H9 (cell line): ENCODE measurements at regions not wholly inside any gene's neighbourhood (a gene's known extent, or its start where the extent isn't known, plus 50 kb on each side); places are given as distances from the start of the nearest gene placed in this dataset.

Experiments used
- DNase-seq: peaks from one replicate; pipeline ENCODE4 v3.0.0-alpha.2; 2017
- H2AFZ ChIP-seq: one replicate; pipeline ENCODE4 v1.6.1; 2013; ENCODE audit warnings: mild to moderate bottlenecking, low read length, control low read depth, moderate library complexity
- H2AK5ac ChIP-seq: 2 replicates; pipeline ENCODE4 v1.6.1; 2013; ENCODE audit warnings: low read length, control low read depth, mixed read lengths; ENCODE audit not compliant: insufficient read length
- H2BK120ac ChIP-seq: one replicate; pipeline ENCODE4 v1.6.1; 2013; ENCODE audit warnings: low read depth, mild to moderate bottlenecking, low read length, control low read depth, inconsistent platforms; ENCODE audit not compliant: poor library complexity, severe bottlenecking
- H2BK12ac ChIP-seq: 2 replicates; pipeline ENCODE4 v1.6.1; 2013; ENCODE audit warnings: low read length, control low read depth, mixed read lengths, low read depth; ENCODE audit not compliant: insufficient read length
- H2BK15ac ChIP-seq: 2 replicates; pipeline ENCODE4 v1.6.1; 2013; ENCODE audit warnings: low read depth, low read length, control low read depth
- H2BK20ac ChIP-seq: one replicate; pipeline ENCODE4 v1.6.1; 2013; ENCODE audit warnings: low read depth, mild to moderate bottlenecking, low read length, control low read depth, inconsistent platforms; ENCODE audit not compliant: poor library complexity, severe bottlenecking
- H2BK5ac ChIP-seq: 2 replicates; pipeline ENCODE4 v1.6.1; 2013; ENCODE audit warnings: low read length, control low read depth, mixed read lengths; ENCODE audit not compliant: insufficient read length
- H3K14ac ChIP-seq: 2 replicates; pipeline ENCODE4 v1.6.1; 2013; ENCODE audit warnings: low read length, control low read depth; ENCODE audit not compliant: insufficient read depth
- H3K18ac ChIP-seq: 2 replicates; pipeline ENCODE4 v1.6.1; 2013; ENCODE audit warnings: low read depth, mild to moderate bottlenecking, mixed read lengths, low read length, control low read depth; ENCODE audit not compliant: insufficient read length
- H3K23ac ChIP-seq: 2 replicates; pipeline ENCODE4 v1.6.1; 2013; ENCODE audit warnings: low read length, control low read depth, mixed read lengths, low read depth; ENCODE audit not compliant: insufficient read length
- H3K23me2 ChIP-seq: 2 replicates; pipeline ENCODE4 v1.6.1; 2013; ENCODE audit warnings: low read depth, mild to moderate bottlenecking, mixed read lengths, low read length, control low read depth; ENCODE audit not compliant: insufficient read length, poor library complexity, severe bottlenecking
- H3K27ac ChIP-seq: 2 replicates; pipeline ENCODE4 v1.5.1; 2013; ENCODE audit warnings: low read length, control low read depth, mixed read lengths, low read depth; ENCODE audit not compliant: insufficient read length
- H3K27me3 ChIP-seq: 2 replicates; pipeline ENCODE4 v1.6.1; 2013; ENCODE audit warnings: low read length, control low read depth, inconsistent platforms; ENCODE audit not compliant: insufficient read depth
- H3K4ac ChIP-seq: 2 replicates; pipeline ENCODE4 v1.6.1; 2013; ENCODE audit warnings: low read depth, mild to moderate bottlenecking, control low read depth, inconsistent platforms, low read length, moderate library complexity
- H3K4me1 ChIP-seq: 2 replicates; pipeline ENCODE4 v1.6.1; 2013; ENCODE audit warnings: low read length, control low read depth, inconsistent platforms; ENCODE audit not compliant: insufficient read depth
- H3K4me2 ChIP-seq: 2 replicates; pipeline ENCODE4 v1.6.1; 2013; ENCODE audit warnings: low read length, control low read depth, mixed read lengths; ENCODE audit not compliant: insufficient read length, insufficient read depth
- H3K56ac ChIP-seq: 2 replicates; pipeline ENCODE4 v1.6.1; 2013; ENCODE audit warnings: low read depth, mild to moderate bottlenecking, mixed read lengths, low read length, control low read depth; ENCODE audit not compliant: insufficient read length
- H3K79me1 ChIP-seq: 2 replicates; pipeline ENCODE4 v1.6.1; 2013; ENCODE audit warnings: low read depth, mild to moderate bottlenecking, moderate library complexity, low read length, control low read depth, inconsistent platforms; ENCODE audit not compliant: insufficient read depth, poor library complexity, severe bottlenecking
- H3K79me2 ChIP-seq: 2 replicates; pipeline ENCODE4 v1.6.1; 2013; ENCODE audit warnings: low read length, control low read depth, inconsistent platforms; ENCODE audit not compliant: insufficient read depth
- H3K9ac ChIP-seq: 2 replicates; pipeline ENCODE4 v1.6.1; 2013; ENCODE audit warnings: low read length, control low read depth, mixed read lengths; ENCODE audit not compliant: insufficient read length; ENCODE audit errors: extremely low read depth
- H3K9me3 ChIP-seq: one replicate; pipeline ENCODE4 v1.6.1; 2013; ENCODE audit warnings: low read depth, low read length, inconsistent platforms; ENCODE audit not compliant: control insufficient read depth
- H3T11ph ChIP-seq: one replicate; pipeline ENCODE4 v1.6.1; 2013; ENCODE audit warnings: mild to moderate bottlenecking, low read length, control low read depth, inconsistent platforms
- H4K20me1 ChIP-seq: one replicate; pipeline ENCODE4 v1.6.1; 2013; ENCODE audit not compliant: control insufficient read depth, insufficient read length, insufficient read depth
- H4K5ac ChIP-seq: 2 replicates; pipeline ENCODE4 v1.6.1; 2013; ENCODE audit warnings: low read depth, mild to moderate bottlenecking, mixed read lengths, low read length, control low read depth; ENCODE audit not compliant: insufficient read length
- H4K8ac ChIP-seq: replicated peaks from 2 replicates; pipeline ENCODE4 v1.6.1; 2013; ENCODE audit warnings: low read length, control low read depth, mixed read lengths, low read depth; ENCODE audit not compliant: insufficient read length
- H4K91ac ChIP-seq: 2 replicates; pipeline ENCODE4 v1.6.1; 2013; ENCODE audit warnings: low read depth, mild to moderate bottlenecking, moderate library complexity, mixed read lengths, low read length, control low read depth; ENCODE audit not compliant: insufficient read length
- H3K27ac Mint-ChIP-seq, 3 experiments: 2 replicates in 2 of 3; 3 replicates in 1 of 3; pipeline ENCODE4 v1.8.0; 2020 to 2021; ENCODE audit warnings: mixed read lengths in 3 of 3, mild to moderate bottlenecking in 1 of 3, moderate library complexity in 1 of 3
- H3K27me3 Mint-ChIP-seq: 2 replicates; pipeline ENCODE4 v1.8.0; 2021; ENCODE audit warnings: low read depth, mild to moderate bottlenecking, moderate library complexity, mixed read lengths
- H3K36me3 Mint-ChIP-seq, 3 experiments: 2 replicates in 2 of 3; 3 replicates in 1 of 3; pipeline ENCODE4 v1.8.0; 2020 to 2021; ENCODE audit warnings: low read depth in 3 of 3, mixed read lengths in 3 of 3; ENCODE audit not compliant: insufficient read depth in 1 of 3
- H3K4me1 Mint-ChIP-seq, 2 experiments: 2 replicates each; pipeline ENCODE4 v1.8.0; 2020; ENCODE audit warnings: mixed read lengths in 2 of 2
- H3K4me3 Mint-ChIP-seq, 2 experiments: 2 replicates in 1 of 2; 3 replicates in 1 of 2; pipeline ENCODE4 v1.8.0; 2020 to 2021; ENCODE audit warnings: mild to moderate bottlenecking in 2 of 2, mixed read lengths in 2 of 2, moderate library complexity in 1 of 2
- H3K9me3 Mint-ChIP-seq, 2 experiments: 2 replicates in 1 of 2; 3 replicates in 1 of 2; pipeline ENCODE4 v1.8.0; 2020; ENCODE audit warnings: mild to moderate bottlenecking in 2 of 2, mixed read lengths in 2 of 2, moderate library complexity in 1 of 2
- WGBS: extraction: QIAGEN DNeasy Blood & Tissue Kit; methylation state at CpG from one replicate; pipeline ENCODE4 v1.1.7; 2013; ENCODE audit warnings: missing lambda C conversion rate, low lambda C conversion rate, mixed read lengths; ENCODE audit not compliant: insufficient read length; ENCODE audit errors: extremely low coverage; 5-methylcytosine and 5-hydroxymethylcytosine counted together
- TF ChIP-seq, protein P1 (sequence below): fragments of 200-600 bp; sonication (generic); conservative IDR thresholded peaks from 3 replicates; pipeline ENCODE4 v1.8.0; 2021; ENCODE audit warnings: antibody characterized with exemption, mild to moderate bottlenecking

DNA sequence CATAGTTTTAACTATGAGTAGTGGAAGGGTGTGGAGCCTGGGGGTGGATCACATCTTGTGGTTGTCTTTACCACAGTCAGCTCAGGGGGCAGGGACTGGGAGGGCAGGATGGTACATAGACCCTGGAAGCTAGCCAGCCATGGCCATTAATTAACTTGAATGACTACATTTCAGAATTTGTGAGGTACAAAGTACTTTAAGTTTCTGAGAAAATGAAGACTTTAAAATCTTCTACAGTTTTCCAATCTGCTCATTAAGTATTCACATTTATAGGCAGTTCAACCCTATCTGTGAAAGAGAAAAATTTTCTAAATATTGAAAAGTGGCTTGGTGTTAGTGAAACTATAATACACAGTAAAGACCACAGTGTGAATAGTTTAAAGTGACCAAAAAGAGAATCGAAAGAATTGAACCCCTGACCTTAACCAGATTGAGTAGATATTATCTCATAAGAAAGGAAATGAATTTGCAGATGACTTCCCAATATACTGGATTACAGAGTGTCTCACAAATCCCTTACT is 234.2 kb upstream of the MEF2C start:
- Histone ChIP-seq H3K9ac (no peak overlapping the region), H3K14ac (no peak overlapping the region), H3K9me3 (no peaks in the 10 kb centered on the region), H3K79me2 (no peaks in the 10 kb centered on the region), H3K23ac (no peak overlapping the region), H3K27ac (no peak overlapping the region), H3K4ac (no peak overlapping the region), H3K79me1 (no peaks in the 10 kb centered on the region), H3K27me3 (no peaks in the 10 kb centered on the region), H3K18ac (no peak overlapping the region), H4K20me1 (no peaks in the 10 kb centered on the region), H2BK15ac (no peak overlapping the region), H2AK5ac (no peak overlapping the region), H3K4me1 (no peaks in the 10 kb centered on the region), H2BK5ac (no peak overlapping the region), H4K91ac (no peak overlapping the region), H4K8ac (no peak overlapping the region), H2BK120ac (no peak overlapping the region), H3T11ph (no peak overlapping the region), H4K5ac (no peak overlapping the region), H3K4me2 (no peak overlapping the region), H3K56ac (no peak overlapping the region), H2BK12ac (no peak overlapping the region), H2AFZ (no peak overlapping the region), H2BK20ac (no peak overlapping the region), H3K23me2 (no peaks in the 10 kb centered on the region)
- H3K27me3 Mint-ChIP-seq, result no peaks in the 10 kb centered on the region
- TF ChIP-seq, protein P1, sequence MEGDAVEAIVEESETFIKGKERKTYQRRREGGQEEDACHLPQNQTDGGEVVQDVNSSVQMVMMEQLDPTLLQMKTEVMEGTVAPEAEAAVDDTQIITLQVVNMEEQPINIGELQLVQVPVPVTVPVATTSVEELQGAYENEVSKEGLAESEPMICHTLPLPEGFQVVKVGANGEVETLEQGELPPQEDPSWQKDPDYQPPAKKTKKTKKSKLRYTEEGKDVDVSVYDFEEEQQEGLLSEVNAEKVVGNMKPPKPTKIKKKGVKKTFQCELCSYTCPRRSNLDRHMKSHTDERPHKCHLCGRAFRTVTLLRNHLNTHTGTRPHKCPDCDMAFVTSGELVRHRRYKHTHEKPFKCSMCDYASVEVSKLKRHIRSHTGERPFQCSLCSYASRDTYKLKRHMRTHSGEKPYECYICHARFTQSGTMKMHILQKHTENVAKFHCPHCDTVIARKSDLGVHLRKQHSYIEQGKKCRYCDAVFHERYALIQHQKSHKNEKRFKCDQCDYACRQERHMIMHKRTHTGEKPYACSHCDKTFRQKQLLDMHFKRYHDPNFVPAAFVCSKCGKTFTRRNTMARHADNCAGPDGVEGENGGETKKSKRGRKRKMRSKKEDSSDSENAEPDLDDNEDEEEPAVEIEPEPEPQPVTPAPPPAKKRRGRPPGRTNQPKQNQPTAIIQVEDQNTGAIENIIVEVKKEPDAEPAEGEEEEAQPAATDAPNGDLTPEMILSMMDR, result no peak
- no peaks in the 10 kb centered on the region for H3K4me1 Mint-ChIP-seq
- no peaks in the 10 kb centered on the region for H3K36me3 Mint-ChIP-seq
- H3K27ac Mint-ChIP-seq, result no peak overlapping the region
- no peaks in the 10 kb centered on the region for H3K9me3 Mint-ChIP-seq
- no CpG with 5 or more reads among the region's 1 CpG for WGBS
- no peak for DNase-seq
- H3K4me3 Mint-ChIP-seq, result no peak overlapping the region
